Common myeloid progenitor, CD34-positive (primary cell): ENCODE measurements at regions not wholly inside any gene's neighbourhood (a gene's known extent, or its start where the extent isn't known, plus 50 kb on each side); places are given as distances from the start of the nearest gene placed in this dataset.
"Not testable (repeated sequence)": the region's sequence is repeated elsewhere in the genome, so short reads cannot be mapped to it uniquely, and the experiment has no call there.

Experiments used
- CTCF ChIA-PET: fragments of 350-600 bp; sonication (Branson Sonifier 250); formaldehyde crosslinking; loops from one replicate; lab custom pipeline; 2021; ENCODE audit warnings: antibody characterized with exemption; lab: Charles Lee
- POLR2A ChIA-PET: fragments of 350-600 bp; sonication (Branson Sonifier 250); formaldehyde crosslinking; loops from one replicate; lab custom pipeline; 2021; ENCODE audit warnings: antibody characterized with exemption; lab: Charles Lee
- DNase-seq, 3 donors: peaks; one replicate each; pipeline versions ENCODE4 v3.0.0 to v3.0.0-alpha.2; 2013
- H3K27ac ChIP-seq, 2 experiments: 1 replicate in 1 of 2; 2 replicates in 1 of 2; pipeline ENCODE4 v1.7.0; 2013; ENCODE audit warnings: inconsistent platforms in 2 of 2, low read length in 2 of 2, mild to moderate bottlenecking in 2 of 2, low read depth in 1 of 2, moderate library complexity in 1 of 2; ENCODE audit not compliant: severe bottlenecking in 2 of 2, insufficient read depth in 1 of 2, poor library complexity in 1 of 2
- H3K27me3 ChIP-seq, 5 experiments: replicated peaks in 2 of 5; 1 replicate in 3 of 5; 2 replicates in 2 of 5; pipeline versions ENCODE4 v1.6.1 to v1.7.0; 2013; ENCODE audit warnings: low read length in 4 of 5, mild to moderate bottlenecking in 2 of 5, moderate library complexity in 2 of 5, inconsistent platforms in 1 of 5; ENCODE audit not compliant: insufficient read depth in 5 of 5, control insufficient read depth in 4 of 5
- H3K36me3 ChIP-seq, 4 experiments: 1 replicate in 2 of 4; 2 replicates in 2 of 4; pipeline versions ENCODE4 v1.6.1 to v1.7.0; 2013; ENCODE audit warnings: low read length in 3 of 4, control low read depth in 1 of 4, mild to moderate bottlenecking in 1 of 4; ENCODE audit not compliant: control insufficient read depth in 4 of 4, insufficient read depth in 4 of 4
- H3K4me1 ChIP-seq, 4 experiments: 1 replicate in 3 of 4; 2 replicates in 1 of 4; pipeline versions ENCODE4 v1.6.1 to v1.7.1; 2013; ENCODE audit warnings: low read length in 3 of 4, mild to moderate bottlenecking in 3 of 4, control low read depth in 1 of 4, inconsistent platforms in 1 of 4, moderate library complexity in 1 of 4; ENCODE audit not compliant: control insufficient read depth in 4 of 4, insufficient read depth in 4 of 4; ENCODE audit errors: control extremely low read depth in 1 of 4
- H3K4me3 ChIP-seq, 7 experiments: 1 replicate in 4 of 7; 2 replicates in 3 of 7; pipeline versions ENCODE4 v1.5.1 to v1.7.0; 2013; ENCODE audit warnings: mild to moderate bottlenecking in 7 of 7, low read length in 6 of 7, moderate library complexity in 6 of 7, inconsistent platforms in 2 of 7, low read depth in 2 of 7, control low read depth in 1 of 7; ENCODE audit not compliant: insufficient read depth in 4 of 7, control insufficient read depth in 1 of 7; ENCODE audit errors: extremely low read depth in 1 of 7
- H3K9me3 ChIP-seq, 5 experiments: 1 replicate in 4 of 5; 2 replicates in 1 of 5; pipeline versions ENCODE4 v1.6.1 to v1.7.1; 2013; ENCODE audit warnings: low read length in 4 of 5, mild to moderate bottlenecking in 2 of 5, inconsistent platforms in 1 of 5, low read depth in 1 of 5, moderate library complexity in 1 of 5; ENCODE audit not compliant: control insufficient read depth in 4 of 5, insufficient read depth in 2 of 5; ENCODE audit errors: control extremely low read depth in 1 of 5
- WGBS: methylation state at CpG from one replicate; pipeline ENCODE4 v1.1.5; 2013; ENCODE audit not compliant: insufficient coverage; 5-methylcytosine and 5-hydroxymethylcytosine counted together

GRCh38 chr12:9470367-9470766, 137.3 kb downstream of the KLRB1 start:
- CTCF ChIA-PET: interaction anchor here (1.6 to 2.4 kb wide), 3 partner anchors 20 to 140 kb away, joined by 3 to 14 read pairs (median 9); no protein-coding TSS in a partner anchor
- H3K27ac ChIP-seq, H3K9me3 ChIP-seq, DNase-seq, H3K36me3 ChIP-seq, H3K4me3 ChIP-seq, H3K27me3 ChIP-seq, POLR2A ChIA-PET: not testable (repeated sequence)
- WGBS: 100% methylated on average over 1 of the region's 1 CpG
- H3K4me1 ChIP-seq: peaks cover 0 to 13% (median 6%) of the 10 kb centered on the region in 4 experiments

GRCh38 chr12:9469956-9470355, 137.8 kb downstream of the KLRB1 start:
- H3K4me3 ChIP-seq, H3K27me3 ChIP-seq, H3K9me3 ChIP-seq, H3K27ac ChIP-seq, H3K36me3 ChIP-seq, DNase-seq: not testable (repeated sequence)
- CTCF ChIA-PET: interaction anchor here (1.8 to 2.4 kb wide), 4 partner anchors 13 to 140 kb away, joined by 5 to 14 read pairs (median 9); no protein-coding TSS in a partner anchor
- H3K4me1 ChIP-seq: peaks cover 0 to 13% (median 6%) of the 10 kb centered on the region in 4 experiments
- WGBS: 60% methylated on average over 1 of the region's 1 CpG
- POLR2A ChIA-PET: interaction anchor here (1.4 kb wide), 1 partner anchor 21 kb away, joined by 4 read pairs; no protein-coding TSS in a partner anchor

- H3K27me3 ChIP-seq, H3K4me3 ChIP-seq, H3K36me3 ChIP-seq, H3K27ac ChIP-seq, H3K9me3 ChIP-seq, DNase-seq: not testable (repeated sequence)
- peaks cover 0 to 13% (median 6%) of the 10 kb centered on the region in 4 experiments for H3K4me1 ChIP-seq
- WGBS: no CpG with 5 or more reads among the region's 2 CpGs
- ChIA-PET CTCF (interaction anchor here (0.6 to 2.4 kb wide), 11 partner anchors 14 to 139 kb away, joined by 3 to 14 read pairs (median 5); no protein-coding TSS in a partner anchor), POLR2A (interaction anchor here (1.4 kb wide), 1 partner anchor 21 kb away, joined by 4 read pairs; no protein-coding TSS in a partner anchor)
These were observed 138.3 kb downstream of the KLRB1 start for GRCh38 chr12:9469463-9469862.

- H3K36me3 ChIP-seq, H3K4me3 ChIP-seq, H3K9me3 ChIP-seq, H3K27me3 ChIP-seq, H3K27ac ChIP-seq: not testable (repeated sequence)
- DNase-seq: peak; percentile 76 to 88 (median 86)
- POLR2A ChIA-PET: interaction anchor here (0.7 to 1.4 kb wide), 2 partner anchors 20 to 333 kb away, joined by 3 to 4 read pairs; no protein-coding TSS in a partner anchor
- peaks cover 0 to 13% (median 6%) of the 10 kb centered on the region in 4 experiments for H3K4me1 ChIP-seq
- WGBS: 32% methylated on average over 4 of the region's 6 CpGs
- CTCF ChIA-PET: interaction anchor here (0.6 to 2.4 kb wide), 13 partner anchors 13 to 139 kb away, joined by 3 to 14 read pairs (median 5); no protein-coding TSS in a partner anchor
These were observed 138.7 kb downstream of the KLRB1 start for GRCh38 chr12:9468998-9469397.

GRCh38 chr12:9468144-9468543, 139.6 kb downstream of the KLRB1 start:
- peaks cover 0 to 13% (median 6%) of the 10 kb centered on the region in 4 experiments for H3K4me1 ChIP-seq
- WGBS: 100% methylated on average over 1 of the region's 1 CpG
- not testable (repeated sequence) for H3K36me3 ChIP-seq

GRCh38 chr12:9464408-9464807, 143.3 kb downstream of the KLRB1 start:
- Histone ChIP-seq H3K4me3 (no peak overlapping the region), H3K4me1 (peaks cover 0 to 7% (median 6%) of the 10 kb centered on the region in 4 experiments), H3K27me3 (no peaks in the 10 kb centered on the region), H3K36me3 (peaks cover 0 to 2% (median 0%) of the 10 kb centered on the region in 4 experiments), H3K27ac (no peak overlapping the region), H3K9me3 (no peaks in the 10 kb centered on the region)
- POLR2A ChIA-PET: no interaction called here
- CTCF ChIA-PET: no interaction called here
- 100% methylated on average over 2 of the region's 4 CpGs for WGBS
- no peak for DNase-seq

More at GRCh38 chr12:9468144-9468543, 139.6 kb downstream of the KLRB1 start:
- POLR2A ChIA-PET, H3K9me3 ChIP-seq, H3K27ac ChIP-seq, H3K4me3 ChIP-seq, H3K27me3 ChIP-seq: not testable (repeated sequence)
- CTCF ChIA-PET: interaction anchor here (0.9 to 2.4 kb wide), 9 partner anchors 12 to 138 kb away, joined by 3 to 14 read pairs (median 8); no protein-coding TSS in a partner anchor
- DNase-seq: peak in 1 of 3 donors; percentile 14

- CTCF ChIA-PET: interaction anchor here (0.8 kb wide), 1 partner anchor 13 kb away, joined by 3 read pairs; no protein-coding TSS in a partner anchor
- H3K4me3 ChIP-seq, H3K27me3 ChIP-seq, H3K9me3 ChIP-seq, H3K36me3 ChIP-seq, POLR2A ChIA-PET: not testable (repeated sequence)
- WGBS: no CpG with 5 or more reads among the region's 4 CpGs
- H3K27ac ChIP-seq: peak overlapping the region; percentile 93 to 95
- peaks cover 0 to 12% (median 4%) of the 10 kb centered on the region in 4 experiments for H3K4me1 ChIP-seq
- peak; percentile 86 to 98 (median 97) for DNase-seq
These were observed 152.2 kb downstream of the KLRB1 start for GRCh38 chr12:9455516-9455915.
